ENCODE measurements at regions not wholly inside any gene's neighbourhood (a gene's known extent, or its start where the extent isn't known, plus 50 kb on each side); places are given as distances from the start of the nearest gene placed in this dataset.

DNA sequence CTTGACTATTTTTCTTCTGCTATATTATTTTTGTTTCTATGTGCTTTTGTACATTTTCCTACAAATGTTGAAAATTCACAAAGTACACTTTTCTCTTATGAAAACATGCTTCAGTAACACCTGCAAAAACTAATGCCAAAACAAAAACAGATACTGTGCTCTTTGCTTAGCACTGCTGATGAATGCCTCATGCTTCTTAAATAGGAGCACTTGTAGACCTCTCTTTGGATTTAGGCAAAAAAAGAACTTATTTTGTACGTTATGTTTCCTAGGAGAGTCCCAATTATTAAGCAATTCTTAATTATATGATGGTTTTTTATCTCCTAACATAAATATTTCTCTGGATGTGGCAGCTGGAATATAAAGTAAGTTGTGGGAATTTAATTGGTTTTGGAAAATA is 285.0 kb upstream of the ARSJ start (continued):
- no peak for TF ChIP-seq SRF (IDR thresholded peaks at IDR 0.05; ENCODE audit: low read depth, low read length)
- TF ChIP-seq PHF8 (conservative IDR thresholded peaks at IDR 0.05; ENCODE audit: low read depth, low read length) = no peak

All from H1 (cell line).